HepG2 (cell line): ENCODE measurements at regions not wholly inside any gene's neighbourhood (a gene's known extent, or its start where the extent isn't known, plus 50 kb on each side); places are given as distances from the start of the nearest gene placed in this dataset.

Source experiments
- ATAC-seq: fragments of 200-7000 bp; cut with Tn5 transposase; 3 replicates; pipeline ENCODE4 v1.9.1; 2020; ENCODE audit warnings: mild to moderate bottlenecking, moderate library complexity
- BruUV-seq: library from RNA; stranded (reverse); fragments of 400-500 nt; replicated peaks from 2 replicates; lab custom pipeline; 2021; lab: Mats Ljungman, UMichigan
- CTCF ChIA-PET: fragments of 300-600 bp; formaldehyde crosslinking; extraction: SDS; loops from one replicate; lab custom pipeline; 2021; ENCODE audit warnings: low total read pairs, inconsistent platforms, low intra/inter-chr PET ratio; lab: Yijun Ruan, JAX
- POLR2A ChIA-PET: fragments of 350-600 bp; sonication (Branson Sonifier 250); formaldehyde crosslinking; loops from one replicate; lab custom pipeline; 2020; ENCODE audit warnings: antibody characterized with exemption, inconsistent platforms; lab: Yijun Ruan, JAX
- DNase-seq: peaks from one replicate; pipeline ENCODE4 v3.0.0-alpha.2; 2015; ENCODE audit warnings: low spot score
- FAIRE-seq: peaks from 3 replicates; lab custom pipeline; 2011; peaks lifted over from hg19 to GRCh38; lab: Jason Lieb, UNC
- H2AFZ ChIP-seq: one replicate; pipeline ENCODE4 v1.6.1; 2011; ENCODE audit warnings: low read length, inconsistent platforms
- H3K27ac ChIP-seq: fragments of 300-600 bp; 3 replicates; pipeline ENCODE4 v1.8.0; 2011; ENCODE audit warnings: mixed run types, mild to moderate bottlenecking, mixed read lengths, low read length, inconsistent platforms; ENCODE audit not compliant: insufficient read depth; ENCODE audit errors: extremely low read length
- H3K27me3 ChIP-seq, 2 experiments: fragments of 200-600 bp in 1 of 2; 2 replicates in 1 of 2; 3 replicates in 1 of 2; pipeline versions ENCODE4 v1.6.0 to v1.8.0; 2011; ENCODE audit warnings: low read length in 2 of 2, mild to moderate bottlenecking in 2 of 2, moderate library complexity in 2 of 2, inconsistent platforms in 1 of 2; ENCODE audit not compliant: insufficient read depth in 2 of 2, control insufficient read depth in 1 of 2
- H3K36me3 ChIP-seq, 2 experiments: fragments of 200-600 bp in 1 of 2; replicated peaks in 1 of 2; 2 replicates in 1 of 2; 3 replicates in 1 of 2; pipeline versions ENCODE4 v1.5.1 to v1.8.0; 2011; ENCODE audit warnings: low read length in 2 of 2, inconsistent platforms in 1 of 2; ENCODE audit not compliant: insufficient read depth in 2 of 2, control insufficient read depth in 1 of 2
- H3K4me1 ChIP-seq: 2 replicates; pipeline ENCODE4 v1.5.1; 2012; ENCODE audit warnings: low read length, inconsistent platforms; ENCODE audit not compliant: insufficient read depth
- H3K4me2 ChIP-seq: 2 replicates; pipeline ENCODE4 v1.6.0; 2011; ENCODE audit warnings: low read depth, low read length, inconsistent platforms
- H3K4me3 ChIP-seq, 3 experiments: fragments of 200-600 bp in 1 of 3; sonication (generic), shearing (Covaris generic) in 1 of 3; replicated peaks in 1 of 3; 2 replicates each; pipeline ENCODE4 v1.5.1; 2011 to 2016; ENCODE audit warnings: low read length in 3 of 3, inconsistent platforms in 2 of 3, low read depth in 2 of 3, mild to moderate bottlenecking in 2 of 3, control low read depth in 1 of 3, mixed read lengths in 1 of 3; ENCODE audit not compliant: insufficient read depth in 1 of 3
- H3K79me2 ChIP-seq: one replicate; pipeline ENCODE4 v1.6.1; 2011; ENCODE audit warnings: low read length, inconsistent platforms; ENCODE audit not compliant: insufficient read depth
- H3K9ac ChIP-seq: 2 replicates; pipeline ENCODE4 v1.6.0; 2011; ENCODE audit warnings: mild to moderate bottlenecking, low read depth, low read length, inconsistent platforms; ENCODE audit not compliant: insufficient read depth
- H3K9me3 ChIP-seq: 2 replicates; pipeline ENCODE4 v1.5.1; 2012; ENCODE audit warnings: mild to moderate bottlenecking, low read length
- H4K20me1 ChIP-seq: 2 replicates; pipeline ENCODE4 v1.6.0; 2011; ENCODE audit warnings: inconsistent platforms, mild to moderate bottlenecking, low read length, moderate library complexity; ENCODE audit not compliant: insufficient read depth
- MLLT10 ChIP-seq: sonication (generic); formaldehyde crosslinking; IDR thresholded peaks from 2 replicates; pipeline ENCODE4 v1.4.0; 2020; ENCODE audit warnings: missing genetic modification reagents
- RBFOX2 ChIP-seq: fragments of 200-400 bp; formaldehyde crosslinking; IDR thresholded peaks from 2 replicates; pipeline ENCODE4 v1.6.1; 2017; ENCODE audit warnings: low read depth, mild to moderate bottlenecking, low read length
- SAFB2 ChIP-seq: sonication (generic); formaldehyde crosslinking; IDR thresholded peaks from 2 replicates; pipeline ENCODE4 v1.5.1; 2020; ENCODE audit warnings: missing genetic modification reagents, low read depth, mild to moderate bottlenecking, borderline replicate concordance
- SAP130 ChIP-seq: IDR thresholded peaks from 2 replicates; pipeline ENCODE4 v1.6.1; 2016; ENCODE audit warnings: low read depth
- SRY ChIP-seq: sonication (generic); formaldehyde crosslinking; IDR thresholded peaks from 2 replicates; pipeline ENCODE4 v1.8.0; 2022; ENCODE audit warnings: mild to moderate bottlenecking, missing genetic modification reagents
- TGIF2 ChIP-seq: IDR thresholded peaks from 2 replicates; pipeline ENCODE4 v1.6.1; 2016; ENCODE audit warnings: control low read depth, missing compliant biosample characterization
- ZNF275 ChIP-seq: sonication (generic); formaldehyde crosslinking; IDR thresholded peaks from 2 replicates; pipeline ENCODE4 v1.8.0; 2022; ENCODE audit warnings: missing genetic modification reagents, mild to moderate bottlenecking, inconsistent platforms, borderline replicate concordance
- ZNF569 ChIP-seq: sonication (generic); formaldehyde crosslinking; IDR thresholded peaks from 2 replicates; pipeline ENCODE4 v1.5.0; 2020; ENCODE audit warnings: mild to moderate bottlenecking, missing genetic modification reagents, moderate library complexity, borderline replicate concordance
- ZNF713 ChIP-seq: sonication (generic); formaldehyde crosslinking; IDR thresholded peaks from 2 replicates; pipeline ENCODE4 v1.4.0; 2020; ENCODE audit warnings: mild to moderate bottlenecking, missing genetic modification reagents
- ZNF737 ChIP-seq: sonication (generic); formaldehyde crosslinking; IDR thresholded peaks from 2 replicates; pipeline ENCODE4 v1.5.0; 2020; ENCODE audit warnings: missing genetic modification reagents, mild to moderate bottlenecking, borderline replicate concordance
- WGBS: methylation state at CpG from one replicate; pipeline ENCODE4 v1.1.6; 2017; ENCODE audit warnings: low lambda C conversion rate; 5-methylcytosine and 5-hydroxymethylcytosine counted together
- in situ Hi-C: cut with HindIII; loops from 2 replicates; pipeline ENCODE4 v1.10.0; 2017; ENCODE audit warnings: low pct_unique_long_range_greater_than_20kb; ENCODE audit not compliant: extremely low pct_ligation_motif_present
- intact Hi-C: fragments of 100-400 bp; cut with micrococcal nuclease; formaldehyde crosslinking; loops from one replicate; pipeline ENCODE4 v1.10.0; 2022; ENCODE audit not compliant: unreplicated experiment
- TF ChIP-seq, protein P1 (sequence below): sonication (generic); formaldehyde crosslinking; IDR thresholded peaks from 2 replicates; pipeline ENCODE4 v1.8.0; 2023; ENCODE audit warnings: mild to moderate bottlenecking, missing genetic modification reagents

DNA sequence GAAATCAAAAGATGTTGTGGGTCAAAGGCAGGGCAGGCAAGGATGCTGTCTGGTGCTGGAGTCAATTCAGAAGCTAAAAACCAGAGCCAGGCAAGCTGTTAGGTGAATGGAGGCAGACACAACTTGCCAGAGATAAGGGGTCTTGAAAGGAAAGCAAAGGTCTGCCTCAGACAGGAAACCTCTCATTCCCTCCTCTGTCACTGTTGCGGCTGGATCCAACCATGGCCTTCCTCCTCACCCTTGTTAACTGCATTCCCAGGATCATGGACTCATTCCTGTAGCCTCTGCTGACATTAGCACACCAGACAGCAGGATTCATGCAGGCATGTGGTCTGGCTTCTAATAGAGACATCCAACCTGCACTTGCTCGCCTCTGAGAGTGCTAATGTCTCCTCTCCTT, 186.7 kb upstream of the HS3ST3A1 start:
- CTCF ChIA-PET, result no interaction called here
- intact Hi-C loops, result no loop called here
- no peak for FAIRE-seq

GRCh38 chr17:13792314-13792713, 190.6 kb upstream of the HS3ST3A1 start:
- in situ Hi-C loops, result no loop called here
- Histone ChIP-seq H3K36me3 (no peaks in the 10 kb centered on the region), H4K20me1 (no peaks in the 10 kb centered on the region), H3K4me3 (no peak overlapping the region), H3K4me2 (no peak overlapping the region), H3K4me1 (no peaks in the 10 kb centered on the region), H2AFZ (no peak overlapping the region)
- TF ChIP-seq MLLT10 (CRISPR knock-in tag), result no peak
- no peak for TF ChIP-seq SRY
- no peak for TF ChIP-seq ZNF713 (CRISPR knock-in tag)
- no peak for TF ChIP-seq RBFOX2
- TF ChIP-seq SAFB2 (CRISPR knock-in tag), result no peak
- TF ChIP-seq TGIF2 (CRISPR knock-in tag), result no peak
- TF ChIP-seq ZNF275 (CRISPR knock-in tag), result no peak
- TF ChIP-seq, all 625 proteins: peak for 0
- no peak overlapping the region for H3K9ac ChIP-seq
- no peaks in the 10 kb centered on the region for H3K79me2 ChIP-seq
- no TSS peak for BruUV-seq
- no peak overlapping the region for H3K27ac ChIP-seq
- WGBS, result 71% methylated on average over 2 of the region's 2 CpGs
- DNase-seq (no peak), FAIRE-seq (no peak), ATAC-seq (no peak)
- CTCF ChIA-PET, result no interaction called here
- H3K27me3 ChIP-seq, result no peaks in the 10 kb centered on the region
- POLR2A ChIA-PET, result no interaction called here
- intact Hi-C loops, result no loop called here
- H3K9me3 ChIP-seq, result no peaks in the 10 kb centered on the region

More for the DNA sequence above, 186.7 kb upstream of the HS3ST3A1 start:
- in situ Hi-C loops, result no loop called here
- no peak for TF ChIP-seq SAP130 (CRISPR knock-in tag)
- no peak for TF ChIP-seq ZNF737 (CRISPR knock-in tag)
- TF ChIP-seq, protein P1, sequence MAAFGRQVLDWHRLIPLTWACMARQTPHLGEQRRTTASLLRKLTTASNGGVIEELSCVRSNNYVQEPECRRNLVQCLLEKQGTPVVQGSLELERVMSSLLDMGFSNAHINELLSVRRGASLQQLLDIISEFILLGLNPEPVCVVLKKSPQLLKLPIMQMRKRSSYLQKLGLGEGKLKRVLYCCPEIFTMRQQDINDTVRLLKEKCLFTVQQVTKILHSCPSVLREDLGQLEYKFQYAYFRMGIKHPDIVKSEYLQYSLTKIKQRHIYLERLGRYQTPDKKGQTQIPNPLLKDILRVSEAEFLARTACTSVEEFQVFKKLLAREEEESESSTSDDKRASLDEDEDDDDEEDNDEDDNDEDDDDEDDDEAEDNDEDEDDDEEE (CRISPR knock-in tag), result no peak
- no peak for TF ChIP-seq ZNF569
- Histone ChIP-seq H3K9ac (no peak overlapping the region), H4K20me1 (no peaks in the 10 kb centered on the region), H3K79me2 (no peaks in the 10 kb centered on the region), H3K36me3 (no peaks in the 10 kb centered on the region), H3K4me2 (no peak overlapping the region), H2AFZ (no peak overlapping the region), H3K27me3 (no peaks in the 10 kb centered on the region), H3K4me3 (no peak overlapping the region), H3K27ac (no peak overlapping the region), H3K4me1 (no peaks in the 10 kb centered on the region), H3K9me3 (no peaks in the 10 kb centered on the region)
- DNase-seq (no peak), ATAC-seq (no peak)
- WGBS, result 18% methylated on average over 1 of the region's 2 CpGs
- BruUV-seq, result no TSS peak
- POLR2A ChIA-PET, result no interaction called here
